Esophagus muscularis mucosa (tissue), 4 donors: ENCODE measurements at regions not wholly inside any gene's neighbourhood (a gene's known extent, or its start where the extent isn't known, plus 50 kb on each side); places are given as distances from the start of the nearest gene placed in this dataset.

Experiments
- CTCF ChIP-seq, 3 experiments: fragments of 200-600 bp in 2 of 3; fragments of 450-650 bp in 1 of 3; sonication (generic) in 2 of 3; IDR thresholded peaks; one replicate each; pipeline ENCODE4 v1.5.1; 2017 to 2019; ENCODE audit warnings: antibody characterized with exemption in 3 of 3, mild to moderate bottlenecking in 2 of 3, moderate library complexity in 1 of 3
- EP300 ChIP-seq: sonication (generic); formaldehyde crosslinking; IDR thresholded peaks from one replicate; pipeline ENCODE4 v1.6.1; 2017; ENCODE audit warnings: antibody characterized with exemption
- POLR2A ChIP-seq: fragments of 450-650 bp; IDR thresholded peaks from one replicate; pipeline ENCODE4 v1.6.1; 2017; ENCODE audit warnings: antibody characterized with exemption, moderate library complexity, mild to moderate bottlenecking, low read depth
- POLR2AphosphoS5 ChIP-seq, 2 donors: sonication (generic); formaldehyde crosslinking; IDR thresholded peaks; one replicate each; pipeline ENCODE4 v1.6.1; 2017; ENCODE audit warnings: antibody characterized with exemption in 2 of 2

- no peak for TF ChIP-seq POLR2A
- TF ChIP-seq CTCF (IDR thresholded peaks at IDR 0.05) = no peak
- TF ChIP-seq EP300 = no peak
- TF ChIP-seq POLR2AphosphoS5 (IDR thresholded peaks at IDR 0.05) = no peak
These were observed 77.2 kb upstream of the ST8SIA3 start for GRCh38 chr18:57275111-57275510.
